Posterior vena cava (tissue), 2 donors: ENCODE measurements at regions not wholly inside any gene's neighbourhood (a gene's known extent, or its start where the extent isn't known, plus 50 kb on each side); places are given as distances from the start of the nearest gene placed in this dataset.

Experiments
- DNase-seq: peaks from one replicate; pipeline ENCODE4 v3.0.0-alpha.2; 2020; ENCODE audit warnings: low spot score
- intact Hi-C, 2 donors: fragments of 100-400 bp; cut with DNase I; formaldehyde crosslinking; loops; one replicate each; pipeline versions ENCODE4 v1.14.1 to v1.14.2; 2022 to 2023
- donor health status: DM: yes; HTN: yes; CAD: no.
- donor health status: DM: yes; HTN: yes; CAD: no.

GRCh38 chr1:221834698-221835513 is 93.0 kb upstream of the DUSP10 start:
- intact Hi-C loops: no loop called here
- no peak for DNase-seq

DNA sequence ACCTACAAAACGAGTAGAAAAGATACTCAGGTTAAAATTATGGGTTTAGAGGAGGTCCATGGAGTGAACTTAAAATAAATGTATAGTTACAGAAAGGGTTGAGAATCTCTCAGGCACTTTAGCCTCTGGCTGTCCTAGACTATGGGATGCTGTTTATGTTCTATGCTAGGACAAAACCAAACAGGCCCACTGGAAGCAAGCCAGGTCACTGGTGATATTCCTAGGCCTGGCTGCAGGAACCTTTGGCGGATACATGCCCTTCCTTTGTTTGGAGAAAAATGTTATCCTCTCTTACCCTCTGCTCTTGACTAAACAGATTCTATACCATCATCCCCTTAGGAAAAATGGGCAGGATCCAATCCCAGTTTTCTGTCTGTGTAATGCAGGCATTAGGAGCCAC is 90.7 kb upstream of the DUSP10 start:
- intact Hi-C loops: no loop called here
- DNase-seq: no peak

- DNase-seq: no peak
- intact Hi-C loops: no loop called here
These were observed 90.3 kb upstream of the DUSP10 start for GRCh38 chr1:221832151-221832550.

- intact Hi-C loops: no loop called here
- no peak for DNase-seq
These were observed 87.6 kb upstream of the DUSP10 start for GRCh38 chr1:221829327-221830015.

DNA sequence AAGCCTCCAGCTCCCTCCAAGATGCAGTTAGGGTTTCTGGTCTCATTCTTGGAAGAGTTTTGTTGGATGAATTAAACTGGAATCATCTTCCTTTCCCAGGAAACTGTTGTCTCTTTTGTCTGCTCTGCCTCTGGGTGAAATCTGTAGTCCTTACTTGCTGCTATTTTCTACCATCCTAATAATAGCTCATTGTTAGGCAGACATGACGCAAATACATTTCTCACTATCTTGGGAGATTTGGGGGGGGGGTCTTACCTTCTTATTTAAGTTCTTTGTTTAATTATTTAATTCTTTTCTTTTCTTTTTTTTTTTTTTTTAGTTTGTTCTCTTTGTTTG is 85.4 kb upstream of the DUSP10 start:
- no peak for DNase-seq
- intact Hi-C loops: no loop called here

GRCh38 chr1:221824909-221825308 is 83.0 kb upstream of the DUSP10 start:
- DNase-seq: no peak

DNA sequence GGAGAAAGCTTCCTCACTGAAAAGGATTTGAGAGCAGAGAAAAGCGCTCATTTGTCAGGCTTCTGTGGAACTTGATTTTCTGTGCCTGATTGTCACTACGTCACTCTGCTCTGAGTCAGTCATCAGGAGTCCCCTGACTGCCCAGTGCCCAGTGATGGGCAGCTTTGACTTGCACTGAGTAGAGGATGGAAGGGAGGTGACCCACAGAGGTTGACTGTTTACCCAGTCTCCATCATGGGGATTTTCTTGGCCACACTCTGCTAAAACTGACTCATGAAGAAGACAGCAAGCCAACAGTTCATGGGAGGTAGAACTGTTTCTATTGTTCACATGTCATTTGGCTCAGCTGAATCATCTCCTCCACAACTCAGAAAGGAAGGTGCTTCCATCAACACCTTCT is 82.1 kb upstream of the DUSP10 start:
- intact Hi-C loops: no loop called here

More at GRCh38 chr1:221824909-221825308, 83.0 kb upstream of the DUSP10 start:
- intact Hi-C loops: no loop called here

DNA sequence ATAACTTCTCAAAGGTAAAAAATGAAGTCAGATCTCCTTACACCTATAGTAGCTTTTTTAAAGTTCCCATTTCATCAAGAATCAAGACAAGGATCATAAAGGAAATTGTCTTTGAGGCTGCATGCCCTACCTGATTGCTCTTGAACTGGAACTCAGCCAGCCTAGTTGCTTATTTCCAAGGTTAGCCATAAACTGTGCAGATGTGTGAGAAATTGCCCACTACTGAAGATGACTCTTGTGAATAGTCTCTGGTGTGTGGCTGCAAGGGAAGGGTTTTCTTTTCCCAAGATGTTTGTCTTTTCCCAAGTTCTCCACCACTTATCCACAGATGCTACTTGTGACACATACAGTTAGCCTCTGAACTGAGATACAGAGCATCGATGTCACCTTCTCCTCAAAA is 81.7 kb upstream of the DUSP10 start:
- intact Hi-C loops: no loop called here
- DNase-seq: no peak

More for the DNA sequence above, 82.1 kb upstream of the DUSP10 start:
- DNase-seq: no peak

DNA sequence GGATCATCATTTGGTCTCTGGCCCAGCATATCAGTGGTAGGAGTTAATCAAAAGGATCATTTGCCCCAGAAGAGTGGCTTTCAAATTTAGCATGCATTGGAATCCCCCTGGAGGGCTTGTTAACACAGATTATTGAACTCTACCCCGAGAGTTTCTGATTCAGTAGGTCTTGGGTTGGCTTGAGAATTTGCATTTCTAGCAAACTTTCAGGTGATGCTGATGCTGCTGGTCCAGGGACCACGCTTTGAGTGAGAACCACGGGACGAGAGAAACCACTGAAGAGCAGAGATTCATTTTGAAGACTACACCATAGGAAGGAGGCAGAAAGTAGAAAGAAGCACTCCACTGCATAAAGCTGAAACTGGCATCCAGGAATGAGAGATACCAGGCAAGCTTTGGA is 81.3 kb upstream of the DUSP10 start:
- no peak for DNase-seq
- intact Hi-C loops: no loop called here

DNA sequence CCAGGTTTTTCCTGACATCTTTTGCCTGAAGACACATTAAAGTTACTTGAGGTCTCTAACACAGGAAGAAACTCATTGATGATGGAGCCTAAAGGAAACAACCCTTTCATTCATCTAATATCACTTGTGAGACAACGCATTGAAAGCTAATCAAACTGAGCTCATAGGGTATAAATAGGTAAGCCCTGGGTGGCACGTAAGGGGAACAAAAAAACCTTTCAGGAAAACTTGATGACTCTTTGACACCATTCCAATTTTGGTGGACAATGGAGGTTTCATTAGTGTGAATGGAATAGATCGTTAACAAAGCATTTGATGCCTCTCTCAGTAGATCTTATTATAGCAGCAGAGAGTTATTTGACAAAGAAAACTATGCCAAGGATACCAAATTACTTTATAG is 80.7 kb upstream of the DUSP10 start:
- DNase-seq: no peak
- intact Hi-C loops: no loop called here

GRCh38 chr1:221816899-221817298 is 75.0 kb upstream of the DUSP10 start:
- intact Hi-C loops: no loop called here

DNA sequence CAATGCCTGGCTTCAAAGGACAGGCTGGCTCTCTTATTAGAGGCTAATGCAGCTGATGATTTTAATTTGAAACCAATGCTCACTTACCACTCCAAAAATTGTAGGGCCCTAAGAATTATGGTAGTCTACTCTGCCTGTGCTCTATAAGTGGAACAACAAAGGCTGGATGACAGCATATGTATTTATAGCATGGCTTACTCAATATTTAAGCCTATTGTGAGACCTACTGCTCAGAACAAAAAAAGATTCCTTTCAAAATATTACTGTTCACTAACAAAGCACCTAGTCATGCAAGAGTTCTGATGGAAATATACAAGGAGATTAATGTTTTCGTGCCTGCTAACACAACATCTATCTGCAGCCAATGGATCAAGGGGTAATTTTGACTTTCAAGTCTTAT is 73.8 kb upstream of the DUSP10 start:
- no peak for DNase-seq
- intact Hi-C loops: no loop called here

More at GRCh38 chr1:221816899-221817298, 75.0 kb upstream of the DUSP10 start:
- DNase-seq: no peak

- no peak for DNase-seq
- intact Hi-C loops: no loop called here
These were observed 72.0 kb upstream of the DUSP10 start for GRCh38 chr1:221813887-221814286.

- intact Hi-C loops: no loop called here
- DNase-seq: no peak
These were observed 71.2 kb upstream of the DUSP10 start for GRCh38 chr1:221812905-221813597.

DNA sequence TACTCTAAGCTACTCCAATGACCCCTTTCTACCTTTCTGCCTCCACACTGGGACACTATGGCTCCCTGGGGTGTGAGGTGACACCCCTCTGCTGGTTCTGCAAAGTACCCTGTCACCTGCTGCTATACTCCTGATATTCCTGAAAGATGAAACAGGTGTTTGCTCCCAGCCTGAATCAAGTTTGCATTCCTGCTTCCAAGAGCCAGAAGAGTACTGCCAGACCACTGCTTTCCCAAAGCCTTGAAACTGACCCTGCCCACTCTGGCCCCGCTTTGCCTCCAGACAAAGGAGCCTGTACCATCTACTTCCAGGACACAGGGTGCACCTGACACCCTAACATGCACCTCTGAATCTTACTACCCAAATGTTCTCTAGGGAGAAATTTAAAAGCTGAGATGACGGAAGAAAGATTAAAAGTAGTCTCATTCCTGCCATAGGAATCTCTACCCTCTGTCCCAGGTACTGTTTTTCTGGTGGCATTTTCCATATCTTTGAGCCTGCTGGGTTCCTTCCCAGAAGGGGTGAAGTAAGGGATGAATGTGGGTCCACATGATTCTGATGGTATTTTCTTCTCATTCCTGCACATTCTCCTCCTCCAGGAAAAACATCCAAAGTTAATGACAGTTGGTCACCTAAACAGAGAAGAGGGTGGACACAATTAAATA is 70.3 kb upstream of the DUSP10 start:
- intact Hi-C loops: no loop called here
- DNase-seq: no peak

DNA sequence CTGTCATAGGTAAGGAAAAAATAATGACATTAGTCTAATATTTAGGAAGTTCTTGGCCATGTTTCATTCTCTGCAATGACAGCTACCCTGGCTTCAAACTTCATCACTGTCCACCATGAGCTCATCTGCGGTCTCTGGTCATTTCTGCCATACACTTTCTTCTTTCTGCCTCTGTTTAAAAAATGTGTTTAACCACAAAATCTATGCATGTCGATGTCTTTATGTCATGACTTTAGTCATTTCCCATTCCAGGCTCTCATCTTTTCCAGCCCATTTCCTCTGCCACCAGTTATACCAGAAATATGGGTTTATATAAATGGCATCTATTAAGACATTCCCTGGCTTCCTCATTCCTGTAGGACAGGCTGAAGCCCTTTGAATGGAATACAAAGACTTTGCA is 68.5 kb upstream of the DUSP10 start:
- intact Hi-C loops: no loop called here
- DNase-seq: no peak

- DNase-seq: no peak
These were observed 67.5 kb upstream of the DUSP10 start for GRCh38 chr1:221809091-221810029.

GRCh38 chr1:221806984-221807383 is 65.1 kb upstream of the DUSP10 start:
- no peak for DNase-seq

More at GRCh38 chr1:221809091-221810029, 67.5 kb upstream of the DUSP10 start:
- intact Hi-C loops: no loop called here

GRCh38 chr1:221806236-221806635 is 64.3 kb upstream of the DUSP10 start:
- DNase-seq: no peak
- intact Hi-C loops: no loop called here

More at GRCh38 chr1:221806984-221807383, 65.1 kb upstream of the DUSP10 start:
- intact Hi-C loops: no loop called here
